ENCODE measurements at regions not wholly inside any gene's neighbourhood (a gene's known extent, or its start where the extent isn't known, plus 50 kb on each side); places are given as distances from the start of the nearest gene placed in this dataset.

GRCh38 chr12:108055141-108055540 is 73.9 kb upstream of the WSCD2 start:
- TF ChIP-seq YY1 (IDR thresholded peaks at IDR 0.05; ENCODE audit: insufficient read depth, insufficient read length) = no peak
- no peak for TF ChIP-seq ZNF274 (IDR thresholded peaks at IDR 0.05; ENCODE audit: low read depth, low read length)

Data from NT2/D1 (cell line).